ENCODE measurements at regions not wholly inside any gene's neighbourhood (a gene's known extent, or its start where the extent isn't known, plus 50 kb on each side); places are given as distances from the start of the nearest gene placed in this dataset.

- Histone ChIP-seq H3K9ac (ENCODE audit: low read length) (no peak overlapping the region), H3K4me2 (ENCODE audit: low read length) (no peak overlapping the region), H4K20me1 (ENCODE audit: insufficient read depth) (no peaks in the 10 kb centered on the region), H3K4me1 (ENCODE audit: control insufficient read depth in 1 of 2, insufficient read depth in 2 of 2, low read length in 2 of 2) (no peaks in the 10 kb centered on the region), H3K36me3 (ENCODE audit: control insufficient read depth in 1 of 2, insufficient read depth in 2 of 2, low read length in 2 of 2) (no peaks in the 10 kb centered on the region), H3K27me3 (ENCODE audit: insufficient read depth, low read length) (no peaks in the 10 kb centered on the region), H3K27ac (ENCODE audit: low read depth, low read length) (no peak overlapping the region), H3K4me3 (replicated peaks in 1 of 2; ENCODE audit: low read depth in 1 of 2, low read length in 2 of 2) (no peak overlapping the region), H2AFZ (ENCODE audit: low read depth, low read length, poor library complexity, severe bottlenecking) (no peak overlapping the region), H3K9me2 (ENCODE audit: insufficient read depth) (no peaks in the 10 kb centered on the region), H3K79me2 (ENCODE audit: insufficient read depth, low read length) (no peaks in the 10 kb centered on the region), H3K9me3 (ENCODE audit: control insufficient read depth in 1 of 2, insufficient read depth in 1 of 2, low read depth in 1 of 2, low read length in 2 of 2) (peaks cover 8 to 18% of the 10 kb centered on the region in 2 experiments; a peak in 3 of 4 replicates)
- POLR2A ChIA-PET: no interaction called here
- ATAC-seq (no peak), DNase-seq (ENCODE audit: low read depth, low spot score) (no peak)
- TF ChIP-seq POLR2A (IDR thresholded peaks at IDR 0.05; ENCODE audit: borderline replicate concordance, extremely low read depth, insufficient read depth, insufficient read length) (no peak), EGR1 (IDR thresholded peaks at IDR 0.05; ENCODE audit: low read depth) (no peak), ZBTB33 (IDR thresholded peaks at IDR 0.05; ENCODE audit: extremely low read depth, insufficient replicate concordance, low read length) (no peak), EZH2 (IDR thresholded peaks at IDR 0.05) (no peak), REST (IDR thresholded peaks at IDR 0.05; ENCODE audit: low read depth) (no peak), TCF7L2 (IDR thresholded peaks at IDR 0.05; ENCODE audit: borderline replicate concordance, extremely low read depth, insufficient read depth, insufficient read length) (no peak), POLR2AphosphoS5 (IDR thresholded peaks at IDR 0.05; ENCODE audit: low read depth, low read length) (no peak), ELF1 (IDR thresholded peaks at IDR 0.05; ENCODE audit: borderline replicate concordance, low read depth) (no peak), CTCF (IDR thresholded peaks at IDR 0.05 in 2 of 3, conservative IDR thresholded peaks at IDR 0.05 in 1 of 3; ENCODE audit: borderline replicate concordance in 1 of 3, insufficient read depth in 1 of 3, low read depth in 2 of 3, low read length in 2 of 3) (no peak), ATF3 (IDR thresholded peaks at IDR 0.05) (no peak), SRF (IDR thresholded peaks at IDR 0.05; ENCODE audit: low read depth) (no peak), SP1 (IDR thresholded peaks at IDR 0.05; ENCODE audit: low read depth) (no peak), YY1 (IDR thresholded peaks at IDR 0.05; ENCODE audit: extremely low read depth, insufficient replicate concordance, low read depth, low read length) (no peak), JUND (IDR thresholded peaks at IDR 0.05) (no peak), FOSL1 (IDR thresholded peaks at IDR 0.05; ENCODE audit: low read depth) (no peak), EZH2phosphoT487 (IDR thresholded peaks at IDR 0.05; ENCODE audit: borderline replicate concordance) (no peak), ZNF274 (IDR thresholded peaks at IDR 0.05; ENCODE audit: low read depth, low read length) (no peak)
- CTCF ChIA-PET: no interaction called here
- intact Hi-C loops (cut with micrococcal nuclease): no loop called here
- RAD21 ChIA-PET (ENCODE audit: low non-redundant PET in 1 of 2, low total read pairs in 2 of 2, uncharacterized antibody in 2 of 2, unreplicated experiment in 2 of 2): no interaction called here
- BruUV-seq (replicated peaks): no TSS peak
Measured at GRCh38 chr10:10332786-10333185, 684.9 kb upstream of the CELF2 start.

All from HCT116 (cell line).